B cell (primary cell): ENCODE measurements at regions not wholly inside any gene's neighbourhood (a gene's known extent, or its start where the extent isn't known, plus 50 kb on each side); places are given as distances from the start of the nearest gene placed in this dataset.

Source experiments
- ATAC-seq: fragments of 200-7000 bp; cut with Tn5 transposase; one replicate; pipeline ENCODE4 v1.10.0; 2021; ENCODE audit warnings: low read depth, mild to moderate bottlenecking, moderate number of reproducible peaks, moderate library complexity
- CTCF ChIA-PET: fragments of 350-600 bp; sonication (Branson Sonifier 250); formaldehyde crosslinking; loops from one replicate; lab custom pipeline; 2021; ENCODE audit warnings: antibody characterized with exemption, inconsistent platforms; lab: Charles Lee
- POLR2A ChIA-PET: fragments of 350-600 bp; sonication (Branson Sonifier 250); formaldehyde crosslinking; loops from one replicate; lab custom pipeline; 2021; ENCODE audit warnings: antibody characterized with exemption; lab: Charles Lee
- DNase-seq: peaks from one replicate; pipeline ENCODE4 v3.0.0; 2013
- H2AFZ ChIP-seq: 2 replicates; pipeline ENCODE4 v1.6.1; 2012; ENCODE audit warnings: mild to moderate bottlenecking, low read depth, low read length; ENCODE audit not compliant: insufficient read depth, poor library complexity, severe bottlenecking
- H3K27ac ChIP-seq, 2 donors: 1 replicate in 1 of 2; 2 replicates in 1 of 2; pipeline ENCODE4 v1.5.1; 2012 to 2013; ENCODE audit warnings: low read length in 2 of 2, mild to moderate bottlenecking in 2 of 2, moderate library complexity in 1 of 2
- H3K27me3 ChIP-seq, 4 experiments: fragments of 200-600 bp in 1 of 4; sonication (generic) in 1 of 4; replicated peaks in 1 of 4; 1 replicate in 2 of 4; 2 replicates in 2 of 4; pipeline versions ENCODE4 v1.6.1 to v1.7.0; 2013 to 2016; ENCODE audit warnings: low read length in 3 of 4, mild to moderate bottlenecking in 2 of 4, mixed read lengths in 1 of 4, moderate library complexity in 1 of 4; ENCODE audit not compliant: insufficient read depth in 4 of 4, control insufficient read depth in 3 of 4; ENCODE audit errors: control extremely low read depth in 1 of 4
- H3K36me3 ChIP-seq, 2 experiments: replicated peaks in 1 of 2; 1 replicate in 1 of 2; 2 replicates in 1 of 2; pipeline versions ENCODE4 v1.6.1 to v1.7.1; 2013; ENCODE audit warnings: low read length in 1 of 2; ENCODE audit not compliant: insufficient read depth in 2 of 2, control insufficient read depth in 1 of 2; ENCODE audit errors: control extremely low read depth in 1 of 2, extremely low read depth in 1 of 2
- H3K4me1 ChIP-seq, 2 donors: fragments of 200-600 bp in 1 of 2; sonication (generic) in 1 of 2; 1 replicate in 1 of 2; 2 replicates in 1 of 2; pipeline versions ENCODE4 v1.5.1 to v1.6.1; 2013 to 2017; ENCODE audit warnings: low read length in 2 of 2; ENCODE audit not compliant: control insufficient read depth in 2 of 2, insufficient read depth in 2 of 2
- H3K4me2 ChIP-seq: replicated peaks from 2 replicates; pipeline ENCODE3; 2012; ENCODE audit warnings: mild to moderate bottlenecking, low read depth, low read length; ENCODE audit not compliant: poor library complexity, severe bottlenecking
- H3K4me3 ChIP-seq, 5 experiments: fragments of 200-600 bp in 1 of 5; sonication (generic) in 1 of 5; 1 replicate in 3 of 5; 2 replicates in 2 of 5; pipeline versions ENCODE4 v1.5.1 to v1.7.0; 2011 to 2016; ENCODE audit warnings: low read length in 4 of 5, mild to moderate bottlenecking in 4 of 5, low read depth in 2 of 5, control low read depth in 1 of 5, moderate library complexity in 1 of 5; ENCODE audit not compliant: insufficient read depth in 1 of 5; ENCODE audit errors: control extremely low read depth in 1 of 5, extremely low read depth in 1 of 5
- H3K79me2 ChIP-seq: fragments of 200-600 bp; sonication (generic); one replicate; pipeline ENCODE4 v1.6.0; 2016; ENCODE audit warnings: low read length; ENCODE audit not compliant: control insufficient read depth, insufficient read depth
- H3K9ac ChIP-seq: fragments of 200-600 bp; sonication (generic); 2 replicates; pipeline ENCODE4 v1.6.1; 2017; ENCODE audit warnings: mild to moderate bottlenecking, low read length, moderate library complexity
- H3K9me3 ChIP-seq, 3 donors: one replicate each; pipeline versions ENCODE4 v1.6.1 to v1.7.1; 2013; ENCODE audit warnings: low read length in 2 of 3; ENCODE audit not compliant: control insufficient read depth in 2 of 3, insufficient read depth in 1 of 3; ENCODE audit errors: control extremely low read depth in 1 of 3
- H4K20me1 ChIP-seq: 2 replicates; pipeline ENCODE4 v1.6.0; 2012; ENCODE audit warnings: mild to moderate bottlenecking, low read length; ENCODE audit not compliant: insufficient read depth, control insufficient read depth, poor library complexity, severe bottlenecking
- H3K27ac Mint-ChIP-seq: one replicate; pipeline ENCODE4 v1.8.0; 2021; ENCODE audit warnings: mixed read lengths
- H3K27me3 Mint-ChIP-seq: one replicate; pipeline ENCODE4 v1.8.0; 2021; ENCODE audit warnings: mixed read lengths
- H3K4me1 Mint-ChIP-seq: one replicate; pipeline ENCODE4 v1.8.0; 2021; ENCODE audit warnings: mixed read lengths
- H3K4me3 Mint-ChIP-seq: one replicate; pipeline ENCODE4 v1.8.0; 2021; ENCODE audit warnings: mixed read lengths
- H3K9me3 Mint-ChIP-seq: one replicate; pipeline ENCODE4 v1.8.0; 2022; ENCODE audit warnings: mixed read lengths; ENCODE audit not compliant: insufficient read depth
- CTCF ChIP-seq: fragments of 200-600 bp; IDR thresholded peaks from one replicate; pipeline ENCODE4 v1.8.0; 2022; ENCODE audit warnings: antibody characterized with exemption, mild to moderate bottlenecking
- EZH2 ChIP-seq: IDR thresholded peaks from 2 replicates; pipeline ENCODE4 v1.6.1; 2012; ENCODE audit warnings: borderline replicate concordance, low read depth, mild to moderate bottlenecking, moderate library complexity, low read length; ENCODE audit not compliant: insufficient read depth, poor library complexity, severe bottlenecking
- WGBS: methylation state at CpG from one replicate; pipeline ENCODE4 v1.1.5; 2013; ENCODE audit warnings: missing lambda C conversion rate; ENCODE audit not compliant: insufficient coverage; 5-methylcytosine and 5-hydroxymethylcytosine counted together
- intact Hi-C: fragments of 100-400 bp; cut with micrococcal nuclease; formaldehyde crosslinking; loops from one replicate; pipeline ENCODE4 v1.10.0; 2022

DNA sequence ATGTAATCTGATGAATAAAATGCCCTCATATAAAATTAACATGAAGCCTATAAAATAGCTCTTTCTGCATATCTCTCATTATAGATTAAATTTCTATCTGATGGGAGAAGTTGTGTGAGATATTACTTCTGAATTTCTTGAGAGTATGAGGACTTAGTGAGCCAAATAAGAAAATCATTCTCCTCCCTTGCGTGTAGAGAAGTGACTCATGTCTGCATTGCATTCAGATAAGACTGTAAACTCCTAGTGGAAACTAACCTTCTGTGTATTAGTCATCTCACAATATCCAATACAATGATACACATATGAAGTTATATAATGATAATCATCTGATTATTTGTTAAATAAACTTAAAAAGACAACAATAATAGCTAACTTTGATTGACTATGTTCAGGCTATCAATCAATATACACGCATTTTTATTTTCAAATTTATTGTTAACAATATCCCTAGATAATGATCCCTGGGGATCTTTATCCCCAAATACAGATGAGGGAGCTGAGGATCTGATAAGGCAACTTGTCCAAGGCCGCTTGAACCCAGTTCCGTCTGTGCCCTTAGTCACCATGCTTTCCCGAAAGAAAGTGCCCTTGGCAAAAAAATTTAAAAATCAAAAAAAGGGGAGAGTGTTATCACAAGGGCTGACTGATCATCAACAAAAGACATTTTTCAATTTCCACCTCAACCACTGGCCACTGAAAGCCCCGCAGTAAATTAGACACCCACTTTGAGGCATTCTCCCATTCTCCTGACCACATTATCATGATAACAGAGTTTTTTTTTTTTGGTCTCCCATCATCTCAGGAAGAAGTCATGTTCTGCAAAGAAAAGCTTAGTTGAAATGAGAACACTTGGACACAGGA lies 189.2 kb upstream of the RASSF8 start:
- no peak overlapping the region for H3K27ac ChIP-seq
- no peaks in the 10 kb centered on the region for H3K27me3 ChIP-seq
- H3K4me3 ChIP-seq = no peak overlapping the region
- H3K9ac ChIP-seq = no peak overlapping the region
- no peak overlapping the region for H3K27ac Mint-ChIP-seq
- no peaks in the 10 kb centered on the region for H3K36me3 ChIP-seq
- TF ChIP-seq EZH2 = no peak
- no peak for TF ChIP-seq CTCF
- H3K9me3 Mint-ChIP-seq = no peaks in the 10 kb centered on the region
- 95% methylated on average over 2 of the region's 6 CpGs for WGBS
- ChIA-PET CTCF (no interaction called here), POLR2A (no interaction called here)
- H3K4me1 Mint-ChIP-seq = no peaks in the 10 kb centered on the region
- no peak overlapping the region for H3K4me3 Mint-ChIP-seq
- no peak overlapping the region for H2AFZ ChIP-seq
- ATAC-seq (no peak), DNase-seq (no peak)
- H3K4me1 ChIP-seq = no peaks in the 10 kb centered on the region
- H3K27me3 Mint-ChIP-seq = peaks cover 8% of the 10 kb centered on the region
- no peaks in the 10 kb centered on the region for H3K79me2 ChIP-seq
- intact Hi-C loops = no loop called here
- no peak overlapping the region for H3K4me2 ChIP-seq
- H4K20me1 ChIP-seq = no peaks in the 10 kb centered on the region
- H3K9me3 ChIP-seq = no peaks in the 10 kb centered on the region

GRCh38 chr12:25771041-25771440 lies 187.4 kb upstream of the RASSF8 start:
- Histone ChIP-seq H3K9me3 (no peaks in the 10 kb centered on the region), H3K9ac (no peak overlapping the region), H3K4me2 (no peak overlapping the region), H3K27ac (no peak overlapping the region), H3K27me3 (no peaks in the 10 kb centered on the region), H2AFZ (no peak overlapping the region), H3K4me1 (no peaks in the 10 kb centered on the region), H3K4me3 (no peak overlapping the region), H3K36me3 (no peaks in the 10 kb centered on the region), H3K79me2 (no peaks in the 10 kb centered on the region), H4K20me1 (no peaks in the 10 kb centered on the region)
- 20% methylated on average over 1 of the region's 2 CpGs for WGBS
- intact Hi-C loops = no loop called here
- no peaks in the 10 kb centered on the region for H3K4me1 Mint-ChIP-seq
- no peak overlapping the region for H3K4me3 Mint-ChIP-seq
- ATAC-seq (no peak), DNase-seq (no peak)
- ChIA-PET POLR2A (no interaction called here), CTCF (no interaction called here)
- TF ChIP-seq CTCF (no peak), EZH2 (no peak)
- no peaks in the 10 kb centered on the region for H3K9me3 Mint-ChIP-seq
- H3K27me3 Mint-ChIP-seq = peaks cover 8% of the 10 kb centered on the region
- H3K27ac Mint-ChIP-seq = no peak overlapping the region
